ENCODE measurements at regions not wholly inside any gene's neighbourhood (a gene's known extent, or its start where the extent isn't known, plus 50 kb on each side); places are given as distances from the start of the nearest gene placed in this dataset.
"Not testable (repeated sequence)": the region's sequence is repeated elsewhere in the genome, so short reads cannot be mapped to it uniquely, and the experiment has no call there.

- no peaks in the 10 kb centered on the region for H3K4me1 ChIP-seq (ENCODE audit: insufficient read depth, low read length)
- no peaks in the 10 kb centered on the region for H3K9me3 ChIP-seq (ENCODE audit: low read length)
- H3K4me3 ChIP-seq (ENCODE audit: low read depth in 1 of 2, low read length in 2 of 2) = no peak overlapping the region
- no peak overlapping the region for H3K27ac ChIP-seq (ENCODE audit: low read depth, low read length)
- no peak overlapping the region for H3K9ac ChIP-seq (ENCODE audit: low read length)
- no peaks in the 10 kb centered on the region for H3K36me3 ChIP-seq (ENCODE audit: insufficient read depth, low read length)
- no peaks in the 10 kb centered on the region for H3K27me3 ChIP-seq (ENCODE audit: control insufficient read depth in 1 of 2, insufficient read depth in 2 of 2, low read length in 2 of 2)
Measured at GRCh38 chr7:140261522-140261921, 84.7 kb upstream of the KDM7A start.

GRCh38 chr7:140261105-140261486 is 84.3 kb upstream of the KDM7A start:
- H3K9ac ChIP-seq (ENCODE audit: low read length) = no peak overlapping the region
- H3K27me3 ChIP-seq (ENCODE audit: control insufficient read depth in 1 of 2, insufficient read depth in 2 of 2, low read length in 2 of 2) = no peaks in the 10 kb centered on the region
- no peaks in the 10 kb centered on the region for H3K9me3 ChIP-seq (ENCODE audit: low read length)
- no peak overlapping the region for H3K27ac ChIP-seq (ENCODE audit: low read depth, low read length)
- no peaks in the 10 kb centered on the region for H3K36me3 ChIP-seq (ENCODE audit: insufficient read depth, low read length)
- no peak overlapping the region for H3K4me3 ChIP-seq (ENCODE audit: low read depth in 1 of 2, low read length in 2 of 2)
- H3K4me1 ChIP-seq (ENCODE audit: insufficient read depth, low read length) = no peaks in the 10 kb centered on the region

GRCh38 chr7:140260352-140261104 is 83.7 kb upstream of the KDM7A start:
- H3K27ac ChIP-seq (ENCODE audit: low read depth, low read length) = no peak overlapping the region
- H3K9me3 ChIP-seq (ENCODE audit: low read length) = no peaks in the 10 kb centered on the region
- H3K9ac ChIP-seq (ENCODE audit: low read length) = no peak overlapping the region
- no peaks in the 10 kb centered on the region for H3K27me3 ChIP-seq (ENCODE audit: control insufficient read depth in 1 of 2, insufficient read depth in 2 of 2, low read length in 2 of 2)
- no peak overlapping the region for H3K4me3 ChIP-seq (ENCODE audit: low read depth in 1 of 2, low read length in 2 of 2)
- no peaks in the 10 kb centered on the region for H3K36me3 ChIP-seq (ENCODE audit: insufficient read depth, low read length)
- H3K4me1 ChIP-seq (ENCODE audit: insufficient read depth, low read length) = no peaks in the 10 kb centered on the region

DNA sequence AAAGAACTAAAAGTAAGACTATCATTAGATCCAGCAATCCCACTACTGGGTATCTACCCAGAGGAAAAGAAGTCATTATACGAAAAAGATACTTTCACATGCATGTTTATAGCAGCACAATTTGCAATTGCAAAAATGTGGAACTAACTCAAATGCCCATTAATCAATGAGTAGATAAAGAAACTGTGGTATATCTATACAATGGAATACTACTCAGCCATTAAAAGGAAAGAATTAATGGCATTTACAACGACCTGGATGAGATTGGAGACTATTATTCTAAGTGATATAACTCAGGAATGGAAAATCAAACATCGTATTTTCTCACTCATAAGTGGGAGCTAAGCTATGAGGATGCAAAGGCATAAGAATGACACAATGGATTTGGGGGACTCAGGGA is 80.5 kb upstream of the KDM7A start:
- not testable (repeated sequence) for H3K4me3 ChIP-seq (ENCODE audit: low read depth in 1 of 2, low read length in 2 of 2); H3K4me1 ChIP-seq (ENCODE audit: insufficient read depth, low read length); H3K9me3 ChIP-seq (ENCODE audit: low read length); H3K27ac ChIP-seq (ENCODE audit: low read depth, low read length); H3K36me3 ChIP-seq (ENCODE audit: insufficient read depth, low read length); H3K9ac ChIP-seq (ENCODE audit: low read length); H3K27me3 ChIP-seq (ENCODE audit: control insufficient read depth in 1 of 2, insufficient read depth in 2 of 2, low read length in 2 of 2)

DNA sequence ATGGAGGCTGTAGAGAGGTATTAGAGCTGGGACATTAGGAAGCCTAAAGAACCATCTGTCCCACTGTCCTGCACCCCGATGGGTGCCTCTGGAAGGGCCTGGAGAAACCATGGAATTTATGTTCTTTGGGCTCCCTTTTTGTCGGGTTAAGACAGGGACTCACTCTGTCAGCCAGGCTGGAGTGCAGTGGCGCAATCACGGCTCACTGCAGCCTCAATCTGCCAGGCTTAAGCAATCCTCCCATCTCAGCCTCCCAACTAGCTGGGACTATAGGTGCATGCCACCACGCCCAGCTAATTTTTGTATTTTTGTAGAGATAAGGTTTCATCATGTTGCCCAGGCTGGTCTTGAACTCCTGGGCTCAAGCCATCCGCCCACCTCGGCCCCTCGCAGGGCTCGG is 78.2 kb upstream of the KDM7A start:
- not testable (repeated sequence) for H3K9ac ChIP-seq (ENCODE audit: low read length); H3K4me1 ChIP-seq (ENCODE audit: insufficient read depth, low read length); H3K4me3 ChIP-seq (ENCODE audit: low read depth in 1 of 2, low read length in 2 of 2); H3K36me3 ChIP-seq (ENCODE audit: insufficient read depth, low read length); H3K27ac ChIP-seq (ENCODE audit: low read depth, low read length); H3K27me3 ChIP-seq (ENCODE audit: control insufficient read depth in 1 of 2, insufficient read depth in 2 of 2, low read length in 2 of 2); H3K9me3 ChIP-seq (ENCODE audit: low read length)

- Histone ChIP-seq H3K27ac (ENCODE audit: low read depth, low read length) (no peak overlapping the region), H3K4me3 (ENCODE audit: low read depth in 1 of 2, low read length in 2 of 2) (no peak overlapping the region), H3K9ac (ENCODE audit: low read length) (no peak overlapping the region)
Measured at GRCh38 chr7:140249036-140249806, 72.4 kb upstream of the KDM7A start.

DNA sequence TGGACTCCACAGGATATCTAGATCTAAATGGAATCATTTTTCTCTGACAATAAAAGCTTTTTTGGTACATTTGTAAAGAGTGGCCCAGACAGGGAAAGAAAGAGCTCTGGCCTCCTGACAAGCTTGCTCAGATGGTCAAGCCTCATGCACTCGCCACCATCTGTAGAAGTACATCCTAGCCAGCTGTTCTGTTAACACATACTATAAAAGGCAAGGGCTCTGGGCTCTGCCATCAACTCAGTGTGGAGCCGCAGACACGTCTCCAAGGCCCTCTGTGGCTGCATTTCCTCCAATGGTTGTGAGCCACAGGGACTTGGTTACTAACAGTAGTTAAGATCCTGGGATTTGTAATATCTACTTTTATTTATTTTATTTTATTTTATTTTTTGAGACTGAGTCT is 70.8 kb upstream of the KDM7A start:
- H3K36me3 ChIP-seq (ENCODE audit: insufficient read depth, low read length) = no peaks in the 10 kb centered on the region
- no peak overlapping the region for H3K27ac ChIP-seq (ENCODE audit: low read depth, low read length)
- H3K27me3 ChIP-seq (ENCODE audit: control insufficient read depth in 1 of 2, insufficient read depth in 2 of 2, low read length in 2 of 2) = no peaks in the 10 kb centered on the region
- no peak overlapping the region for H3K4me3 ChIP-seq (ENCODE audit: low read depth in 1 of 2, low read length in 2 of 2)
- no peaks in the 10 kb centered on the region for H3K9me3 ChIP-seq (ENCODE audit: low read length)
- H3K4me1 ChIP-seq (ENCODE audit: insufficient read depth, low read length) = no peaks in the 10 kb centered on the region
- H3K9ac ChIP-seq (ENCODE audit: low read length) = no peak overlapping the region

More at GRCh38 chr7:140249036-140249806, 72.4 kb upstream of the KDM7A start:
- H3K4me1 ChIP-seq (ENCODE audit: insufficient read depth, low read length) = peaks cover 5% of the 10 kb centered on the region
- no peaks in the 10 kb centered on the region for H3K9me3 ChIP-seq (ENCODE audit: low read length)
- no peaks in the 10 kb centered on the region for H3K27me3 ChIP-seq (ENCODE audit: control insufficient read depth in 1 of 2, insufficient read depth in 2 of 2, low read length in 2 of 2)
- no peaks in the 10 kb centered on the region for H3K36me3 ChIP-seq (ENCODE audit: insufficient read depth, low read length)

GRCh38 chr7:140245611-140246105 is 68.9 kb upstream of the KDM7A start:
- H3K4me1 ChIP-seq (ENCODE audit: insufficient read depth, low read length) = no peaks in the 10 kb centered on the region
- H3K27me3 ChIP-seq (ENCODE audit: control insufficient read depth in 1 of 2, insufficient read depth in 2 of 2, low read length in 2 of 2) = no peaks in the 10 kb centered on the region
- no peak overlapping the region for H3K4me3 ChIP-seq (ENCODE audit: low read depth in 1 of 2, low read length in 2 of 2)
- H3K9ac ChIP-seq (ENCODE audit: low read length) = no peak overlapping the region
- no peaks in the 10 kb centered on the region for H3K36me3 ChIP-seq (ENCODE audit: insufficient read depth, low read length)
- H3K27ac ChIP-seq (ENCODE audit: low read depth, low read length) = no peak overlapping the region
- H3K9me3 ChIP-seq (ENCODE audit: low read length) = no peaks in the 10 kb centered on the region

- Histone ChIP-seq H3K9ac (ENCODE audit: low read length) (no peak overlapping the region), H3K27me3 (ENCODE audit: control insufficient read depth in 1 of 2, insufficient read depth in 2 of 2, low read length in 2 of 2) (no peaks in the 10 kb centered on the region), H3K4me1 (ENCODE audit: insufficient read depth, low read length) (no peaks in the 10 kb centered on the region), H3K9me3 (ENCODE audit: low read length) (no peaks in the 10 kb centered on the region), H3K27ac (ENCODE audit: low read depth, low read length) (no peak overlapping the region), H3K36me3 (ENCODE audit: insufficient read depth, low read length) (no peaks in the 10 kb centered on the region), H3K4me3 (ENCODE audit: low read depth in 1 of 2, low read length in 2 of 2) (no peak overlapping the region)
Measured at GRCh38 chr7:140242057-140243031, 65.6 kb upstream of the KDM7A start.

GRCh38 chr7:140239653-140239935 is 62.8 kb upstream of the KDM7A start:
- no peaks in the 10 kb centered on the region for H3K36me3 ChIP-seq (ENCODE audit: insufficient read depth, low read length)
- no peaks in the 10 kb centered on the region for H3K9me3 ChIP-seq (ENCODE audit: low read length)
- H3K27me3 ChIP-seq (ENCODE audit: control insufficient read depth in 1 of 2, insufficient read depth in 2 of 2, low read length in 2 of 2) = no peaks in the 10 kb centered on the region
- H3K9ac ChIP-seq (ENCODE audit: low read length) = no peak overlapping the region
- no peak overlapping the region for H3K27ac ChIP-seq (ENCODE audit: low read depth, low read length)
- H3K4me1 ChIP-seq (ENCODE audit: insufficient read depth, low read length) = no peaks in the 10 kb centered on the region
- no peak overlapping the region for H3K4me3 ChIP-seq (ENCODE audit: low read depth in 1 of 2, low read length in 2 of 2)

All from muscle layer of colon (tissue), 2 donors.